ENCODE measurements at regions not wholly inside any gene's neighbourhood (a gene's known extent, or its start where the extent isn't known, plus 50 kb on each side); places are given as distances from the start of the nearest gene placed in this dataset.

- CTCF ChIA-PET, result no interaction called here
- intact Hi-C loops (cut with micrococcal nuclease; ENCODE audit: unreplicated experiment), result no loop called here
- no TSS peak for BruUV-seq (replicated peaks)
Measured at GRCh38 chr2:107681936-107682335, 144.8 kb upstream of the RGPD4 start.

GRCh38 chr2:107684421-107684820, 142.3 kb upstream of the RGPD4 start:
- Histone ChIP-seq H3K79me2 (ENCODE audit: low read depth) (no peaks in the 10 kb centered on the region), H3K4me1 (replicated peaks; ENCODE audit: insufficient read depth) (no peaks in the 10 kb centered on the region), H3K9me2 (ENCODE audit: insufficient read depth) (no peaks in the 10 kb centered on the region), H4K20me1 (ENCODE audit: insufficient read depth) (no peaks in the 10 kb centered on the region), H3F3A (ENCODE audit: insufficient read depth, low read depth) (no peaks in the 10 kb centered on the region), H3K4me2 (no peak overlapping the region), H3K9me3 (ENCODE audit: insufficient read depth, low read depth) (no peaks in the 10 kb centered on the region), H3K36me3 (ENCODE audit: low read depth) (no peaks in the 10 kb centered on the region), H2AFZ (no peak overlapping the region), H3K27ac (no peak overlapping the region), H3K4me3 (no peak overlapping the region), H3K27me3 (ENCODE audit: insufficient read depth, low read depth) (peaks cover 53% of the 10 kb centered on the region)
- ChIA-PET CTCF (no interaction called here), POLR2A (ENCODE audit: unreplicated experiment) (no interaction called here)
- intact Hi-C loops (cut with micrococcal nuclease; ENCODE audit: unreplicated experiment), result no loop called here
- DNase-seq, result no peak
- BruUV-seq (replicated peaks), result no TSS peak
- TF ChIP-seq EZH2 (IDR thresholded peaks at IDR 0.05; ENCODE audit: low read depth), result no peak
- no peak for TF ChIP-seq CTCF (conservative IDR thresholded peaks at IDR 0.05)

More at GRCh38 chr2:107681936-107682335, 144.8 kb upstream of the RGPD4 start:
- Histone ChIP-seq H3K4me3 (no peak overlapping the region), H2AFZ (no peak overlapping the region), H3K4me2 (no peak overlapping the region), H3K79me2 (ENCODE audit: low read depth) (no peaks in the 10 kb centered on the region), H3F3A (ENCODE audit: insufficient read depth, low read depth) (no peaks in the 10 kb centered on the region), H3K27me3 (ENCODE audit: insufficient read depth, low read depth) (peaks cover 35% of the 10 kb centered on the region), H3K9me2 (ENCODE audit: insufficient read depth) (no peaks in the 10 kb centered on the region), H3K36me3 (ENCODE audit: low read depth) (no peaks in the 10 kb centered on the region), H3K9me3 (ENCODE audit: insufficient read depth, low read depth) (no peaks in the 10 kb centered on the region), H3K4me1 (replicated peaks; ENCODE audit: insufficient read depth) (no peaks in the 10 kb centered on the region), H4K20me1 (ENCODE audit: insufficient read depth) (no peaks in the 10 kb centered on the region), H3K27ac (no peak overlapping the region)
- no peak for TF ChIP-seq CTCF (conservative IDR thresholded peaks at IDR 0.05)
- TF ChIP-seq EZH2 (IDR thresholded peaks at IDR 0.05; ENCODE audit: low read depth), result no peak
- DNase-seq, result no peak
- POLR2A ChIA-PET (ENCODE audit: unreplicated experiment), result no interaction called here

- no peak overlapping the region for H3K27ac ChIP-seq
- no peak overlapping the region for H3K4me2 ChIP-seq
- intact Hi-C loops (cut with micrococcal nuclease; ENCODE audit: unreplicated experiment), result no loop called here
- H3K27me3 ChIP-seq (ENCODE audit: insufficient read depth, low read depth), result peaks cover 47% of the 10 kb centered on the region
- TF ChIP-seq EZH2 (IDR thresholded peaks at IDR 0.05; ENCODE audit: low read depth) (no peak), CTCF (conservative IDR thresholded peaks at IDR 0.05) (no peak)
- CTCF ChIA-PET, result no interaction called here
- no peaks in the 10 kb centered on the region for H3K79me2 ChIP-seq (ENCODE audit: low read depth)
- H2AFZ ChIP-seq, result no peak overlapping the region
- no peaks in the 10 kb centered on the region for H4K20me1 ChIP-seq (ENCODE audit: insufficient read depth)
- no peak overlapping the region for H3K4me3 ChIP-seq
- DNase-seq, result no peak
- BruUV-seq (replicated peaks), result no TSS peak
- no peaks in the 10 kb centered on the region for H3K4me1 ChIP-seq (replicated peaks; ENCODE audit: insufficient read depth)
- no peaks in the 10 kb centered on the region for H3F3A ChIP-seq (ENCODE audit: insufficient read depth, low read depth)
- no peaks in the 10 kb centered on the region for H3K9me3 ChIP-seq (ENCODE audit: insufficient read depth, low read depth)
- H3K36me3 ChIP-seq (ENCODE audit: low read depth), result no peaks in the 10 kb centered on the region
- POLR2A ChIA-PET (ENCODE audit: unreplicated experiment), result no interaction called here
- H3K9me2 ChIP-seq (ENCODE audit: insufficient read depth), result no peaks in the 10 kb centered on the region
Measured at GRCh38 chr2:107685421-107685986, 141.2 kb upstream of the RGPD4 start.
